GM23338 (cell line): ENCODE measurements at regions not wholly inside any gene's neighbourhood (a gene's known extent, or its start where the extent isn't known, plus 50 kb on each side); places are given as distances from the start of the nearest gene placed in this dataset.

Experiments
- ATAC-seq: fragments of 200-7000 bp; cut with Tn5 transposase; 3 replicates; pipeline ENCODE4 v1.9.1; 2020
- DNase-seq: peaks from one replicate; pipeline ENCODE4 v3.0.0-alpha.2; 2015; ENCODE audit warnings: low spot score
- H2AFZ ChIP-seq: fragments of 200-600 bp; sonication (generic); 2 replicates; pipeline ENCODE4 v1.8.0; 2016; ENCODE audit warnings: antibody characterized with exemption, mild to moderate bottlenecking, moderate library complexity
- H3F3A ChIP-seq: fragments of 200-600 bp; sonication (generic); replicated peaks from 2 replicates; pipeline ENCODE4 v1.8.0; 2017; ENCODE audit warnings: antibody characterized with exemption, mixed run types, low read depth
- H3K27ac ChIP-seq: fragments of 200-600 bp; sonication (generic); 2 replicates; pipeline ENCODE4 v1.6.1; 2016; ENCODE audit warnings: low read depth
- H3K27me3 ChIP-seq: fragments of 200-600 bp; sonication (generic); 2 replicates; pipeline ENCODE4 v1.8.0; 2016; ENCODE audit warnings: mild to moderate bottlenecking, mixed run types, moderate library complexity; ENCODE audit not compliant: insufficient read depth
- H3K36me3 ChIP-seq: fragments of 200-600 bp; sonication (generic); 2 replicates; pipeline ENCODE4 v1.8.0; 2016; ENCODE audit warnings: mild to moderate bottlenecking; ENCODE audit not compliant: insufficient read depth
- H3K4me1 ChIP-seq: fragments of 200-600 bp; sonication (generic); 2 replicates; pipeline ENCODE4 v1.8.0; 2016; ENCODE audit warnings: mild to moderate bottlenecking, moderate library complexity; ENCODE audit not compliant: insufficient read depth
- H3K4me2 ChIP-seq: fragments of 200-600 bp; sonication (generic); 2 replicates; pipeline ENCODE4 v1.7.1; 2017; ENCODE audit warnings: mixed run types
- H3K4me3 ChIP-seq: fragments of 200-600 bp; sonication (generic); 2 replicates; pipeline ENCODE4 v1.6.1; 2016; ENCODE audit warnings: mixed run types
- H3K79me2 ChIP-seq: fragments of 200-600 bp; sonication (generic); replicated peaks from 2 replicates; pipeline ENCODE4 v1.8.0; 2017; ENCODE audit warnings: mild to moderate bottlenecking; ENCODE audit not compliant: insufficient read depth
- H3K9me2 ChIP-seq: fragments of 200-600 bp; sonication (generic); 2 replicates; pipeline ENCODE4 v1.8.0; 2017; ENCODE audit not compliant: insufficient read depth
- H4K20me1 ChIP-seq: fragments of 200-600 bp; sonication (generic); replicated peaks from 2 replicates; pipeline ENCODE4 v1.8.0; 2017; ENCODE audit warnings: mild to moderate bottlenecking; ENCODE audit not compliant: insufficient read depth
- H3K27ac Mint-ChIP-seq: 2 replicates; pipeline ENCODE4 v1.8.0; 2020; ENCODE audit warnings: inconsistent platforms, mild to moderate bottlenecking, moderate library complexity, mixed read lengths
- H3K27me3 Mint-ChIP-seq: 3 replicates; pipeline ENCODE4 v1.8.0; 2022; ENCODE audit warnings: low read depth, mild to moderate bottlenecking, moderate library complexity, mixed read lengths, inconsistent platforms; ENCODE audit not compliant: insufficient read depth, poor library complexity
- H3K36me3 Mint-ChIP-seq: 3 replicates; pipeline ENCODE4 v1.8.0; 2021; ENCODE audit warnings: low read depth, mild to moderate bottlenecking, inconsistent platforms, moderate library complexity, mixed read lengths
- H3K4me1 Mint-ChIP-seq: 3 replicates; pipeline ENCODE4 v1.8.0; 2020; ENCODE audit warnings: mild to moderate bottlenecking, inconsistent platforms, mixed read lengths
- H3K4me3 Mint-ChIP-seq: 3 replicates; pipeline ENCODE4 v1.8.0; 2021; ENCODE audit warnings: moderate library complexity, mild to moderate bottlenecking, inconsistent platforms, mixed read lengths
- H3K9me3 Mint-ChIP-seq: 3 replicates; pipeline ENCODE4 v1.8.0; 2020; ENCODE audit warnings: moderate library complexity, mild to moderate bottlenecking, inconsistent platforms, mixed read lengths
- CREB1 ChIP-seq: fragments of 250-450 bp; sonication (Bioruptor Pico); IDR thresholded peaks from 2 replicates; pipeline ENCODE4 v1.5.0; 2020; ENCODE audit warnings: low read depth, mild to moderate bottlenecking, moderate library complexity
- EZH2 ChIP-seq: fragments of 200-600 bp; sonication (generic); IDR thresholded peaks from one replicate; pipeline ENCODE4 v1.8.0; 2017; ENCODE audit warnings: antibody characterized with exemption, mild to moderate bottlenecking, low read depth; ENCODE audit not compliant: unreplicated experiment
- EZH2phosphoT487 ChIP-seq: fragments of 200-600 bp; sonication (generic); IDR thresholded peaks from one replicate; pipeline ENCODE4 v1.8.1; 2018; ENCODE audit warnings: antibody characterized with exemption; ENCODE audit not compliant: unreplicated experiment
- JUNB ChIP-seq: IDR thresholded peaks from one replicate; pipeline ENCODE4 v1.6.1; 2016; ENCODE audit warnings: antibody characterized with exemption; ENCODE audit not compliant: unreplicated experiment
- NANOG ChIP-seq: IDR thresholded peaks from 2 replicates; pipeline ENCODE4 v1.6.1; 2016; ENCODE audit warnings: antibody characterized with exemption, borderline replicate concordance
- POLR2AphosphoS5 ChIP-seq: IDR thresholded peaks from 2 replicates; pipeline ENCODE4 v1.6.1; 2016; ENCODE audit warnings: antibody characterized with exemption, low read depth
- STAT1 ChIP-seq: IDR thresholded peaks from one replicate; pipeline ENCODE4 v1.6.1; 2016; ENCODE audit warnings: antibody characterized with exemption; ENCODE audit not compliant: unreplicated experiment
- ZNF114 ChIP-seq: fragments of 250-450 bp; sonication (Bioruptor Pico); IDR thresholded peaks from 2 replicates; pipeline ENCODE4 v1.5.0; 2020; ENCODE audit warnings: mild to moderate bottlenecking, moderate library complexity
- ZNF331 ChIP-seq: fragments of 250-450 bp; sonication (Bioruptor Pico); IDR thresholded peaks from 2 replicates; pipeline ENCODE4 v1.5.0; 2020; ENCODE audit warnings: low read depth, mild to moderate bottlenecking, moderate library complexity
- TF ChIP-seq, protein P1 (sequence below): IDR thresholded peaks from 2 replicates; pipeline ENCODE4 v1.6.1; 2016; ENCODE audit warnings: antibody characterized with exemption
- TF ChIP-seq, protein P2 (sequence below): IDR thresholded peaks from one replicate; pipeline ENCODE4 v1.6.1; 2018; ENCODE audit warnings: antibody characterized with exemption; ENCODE audit not compliant: unreplicated experiment
- TF ChIP-seq, protein P3 (sequence below): fragments of 250-450 bp; sonication (Bioruptor Pico); IDR thresholded peaks from 2 replicates; pipeline ENCODE4 v1.5.0; 2020; ENCODE audit warnings: mild to moderate bottlenecking, moderate library complexity
- TF ChIP-seq, protein P4 (sequence below), 2 experiments: fragments of 200-600 bp in 1 of 2; sonication (generic) in 1 of 2; conservative IDR thresholded peaks; 2 replicates each; pipeline versions ENCODE4 v1.5.1 to v1.6.1; 2016 to 2017; ENCODE audit warnings: antibody characterized with exemption in 2 of 2, low read depth in 2 of 2, mild to moderate bottlenecking in 2 of 2, moderate library complexity in 1 of 2

DNA sequence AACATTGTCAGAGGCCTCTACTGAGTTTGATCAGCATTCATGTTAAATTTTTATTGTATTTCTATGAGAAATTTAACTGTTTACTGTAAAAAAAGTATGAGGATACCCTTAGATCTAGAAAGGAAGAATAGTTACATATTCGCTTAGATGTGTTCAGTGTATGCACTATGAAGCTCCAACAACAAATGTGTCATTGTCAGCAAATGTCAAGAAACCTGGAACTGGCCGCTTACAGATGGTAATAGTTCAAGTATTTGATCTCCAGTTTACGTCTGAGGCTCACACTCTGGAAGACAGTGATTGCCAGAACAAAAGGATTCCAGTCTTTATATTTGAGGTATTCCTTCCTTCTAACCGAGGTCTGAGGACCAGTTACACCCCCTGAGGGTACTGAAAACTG lies 921.2 kb upstream of the LRRTM1 start:
- Histone ChIP-seq H3K36me3 (no peaks in the 10 kb centered on the region), H3K27ac (no peak overlapping the region), H3K9me2 (no peaks in the 10 kb centered on the region; the same call in 1 of the 2 replicates), H4K20me1 (no peaks in the 10 kb centered on the region), H3K79me2 (no peaks in the 10 kb centered on the region), H2AFZ (no peak overlapping the region), H3F3A (no peaks in the 10 kb centered on the region), H3K4me3 (no peak overlapping the region), H3K27me3 (no peaks in the 10 kb centered on the region), H3K4me1 (no peaks in the 10 kb centered on the region), H3K4me2 (no peak overlapping the region)
- peak; percentile 6 for DNase-seq
- no peak for TF ChIP-seq POLR2AphosphoS5
- TF ChIP-seq, protein P1, sequence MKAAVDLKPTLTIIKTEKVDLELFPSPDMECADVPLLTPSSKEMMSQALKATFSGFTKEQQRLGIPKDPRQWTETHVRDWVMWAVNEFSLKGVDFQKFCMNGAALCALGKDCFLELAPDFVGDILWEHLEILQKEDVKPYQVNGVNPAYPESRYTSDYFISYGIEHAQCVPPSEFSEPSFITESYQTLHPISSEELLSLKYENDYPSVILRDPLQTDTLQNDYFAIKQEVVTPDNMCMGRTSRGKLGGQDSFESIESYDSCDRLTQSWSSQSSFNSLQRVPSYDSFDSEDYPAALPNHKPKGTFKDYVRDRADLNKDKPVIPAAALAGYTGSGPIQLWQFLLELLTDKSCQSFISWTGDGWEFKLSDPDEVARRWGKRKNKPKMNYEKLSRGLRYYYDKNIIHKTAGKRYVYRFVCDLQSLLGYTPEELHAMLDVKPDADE: no peak
- TF ChIP-seq, protein P2, sequence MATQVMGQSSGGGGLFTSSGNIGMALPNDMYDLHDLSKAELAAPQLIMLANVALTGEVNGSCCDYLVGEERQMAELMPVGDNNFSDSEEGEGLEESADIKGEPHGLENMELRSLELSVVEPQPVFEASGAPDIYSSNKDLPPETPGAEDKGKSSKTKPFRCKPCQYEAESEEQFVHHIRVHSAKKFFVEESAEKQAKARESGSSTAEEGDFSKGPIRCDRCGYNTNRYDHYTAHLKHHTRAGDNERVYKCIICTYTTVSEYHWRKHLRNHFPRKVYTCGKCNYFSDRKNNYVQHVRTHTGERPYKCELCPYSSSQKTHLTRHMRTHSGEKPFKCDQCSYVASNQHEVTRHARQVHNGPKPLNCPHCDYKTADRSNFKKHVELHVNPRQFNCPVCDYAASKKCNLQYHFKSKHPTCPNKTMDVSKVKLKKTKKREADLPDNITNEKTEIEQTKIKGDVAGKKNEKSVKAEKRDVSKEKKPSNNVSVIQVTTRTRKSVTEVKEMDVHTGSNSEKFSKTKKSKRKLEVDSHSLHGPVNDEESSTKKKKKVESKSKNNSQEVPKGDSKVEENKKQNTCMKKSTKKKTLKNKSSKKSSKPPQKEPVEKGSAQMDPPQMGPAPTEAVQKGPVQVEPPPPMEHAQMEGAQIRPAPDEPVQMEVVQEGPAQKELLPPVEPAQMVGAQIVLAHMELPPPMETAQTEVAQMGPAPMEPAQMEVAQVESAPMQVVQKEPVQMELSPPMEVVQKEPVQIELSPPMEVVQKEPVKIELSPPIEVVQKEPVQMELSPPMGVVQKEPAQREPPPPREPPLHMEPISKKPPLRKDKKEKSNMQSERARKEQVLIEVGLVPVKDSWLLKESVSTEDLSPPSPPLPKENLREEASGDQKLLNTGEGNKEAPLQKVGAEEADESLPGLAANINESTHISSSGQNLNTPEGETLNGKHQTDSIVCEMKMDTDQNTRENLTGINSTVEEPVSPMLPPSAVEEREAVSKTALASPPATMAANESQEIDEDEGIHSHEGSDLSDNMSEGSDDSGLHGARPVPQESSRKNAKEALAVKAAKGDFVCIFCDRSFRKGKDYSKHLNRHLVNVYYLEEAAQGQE: no peak
- no peak for TF ChIP-seq ZNF331 (CRISPR knock-in tag)
- no peak for TF ChIP-seq JUNB
- TF ChIP-seq EZH2phosphoT487: no peak
- no peak for TF ChIP-seq EZH2
- TF ChIP-seq NANOG: no peak
- TF ChIP-seq CREB1 (CRISPR knock-in tag): no peak
- TF ChIP-seq, protein P3, sequence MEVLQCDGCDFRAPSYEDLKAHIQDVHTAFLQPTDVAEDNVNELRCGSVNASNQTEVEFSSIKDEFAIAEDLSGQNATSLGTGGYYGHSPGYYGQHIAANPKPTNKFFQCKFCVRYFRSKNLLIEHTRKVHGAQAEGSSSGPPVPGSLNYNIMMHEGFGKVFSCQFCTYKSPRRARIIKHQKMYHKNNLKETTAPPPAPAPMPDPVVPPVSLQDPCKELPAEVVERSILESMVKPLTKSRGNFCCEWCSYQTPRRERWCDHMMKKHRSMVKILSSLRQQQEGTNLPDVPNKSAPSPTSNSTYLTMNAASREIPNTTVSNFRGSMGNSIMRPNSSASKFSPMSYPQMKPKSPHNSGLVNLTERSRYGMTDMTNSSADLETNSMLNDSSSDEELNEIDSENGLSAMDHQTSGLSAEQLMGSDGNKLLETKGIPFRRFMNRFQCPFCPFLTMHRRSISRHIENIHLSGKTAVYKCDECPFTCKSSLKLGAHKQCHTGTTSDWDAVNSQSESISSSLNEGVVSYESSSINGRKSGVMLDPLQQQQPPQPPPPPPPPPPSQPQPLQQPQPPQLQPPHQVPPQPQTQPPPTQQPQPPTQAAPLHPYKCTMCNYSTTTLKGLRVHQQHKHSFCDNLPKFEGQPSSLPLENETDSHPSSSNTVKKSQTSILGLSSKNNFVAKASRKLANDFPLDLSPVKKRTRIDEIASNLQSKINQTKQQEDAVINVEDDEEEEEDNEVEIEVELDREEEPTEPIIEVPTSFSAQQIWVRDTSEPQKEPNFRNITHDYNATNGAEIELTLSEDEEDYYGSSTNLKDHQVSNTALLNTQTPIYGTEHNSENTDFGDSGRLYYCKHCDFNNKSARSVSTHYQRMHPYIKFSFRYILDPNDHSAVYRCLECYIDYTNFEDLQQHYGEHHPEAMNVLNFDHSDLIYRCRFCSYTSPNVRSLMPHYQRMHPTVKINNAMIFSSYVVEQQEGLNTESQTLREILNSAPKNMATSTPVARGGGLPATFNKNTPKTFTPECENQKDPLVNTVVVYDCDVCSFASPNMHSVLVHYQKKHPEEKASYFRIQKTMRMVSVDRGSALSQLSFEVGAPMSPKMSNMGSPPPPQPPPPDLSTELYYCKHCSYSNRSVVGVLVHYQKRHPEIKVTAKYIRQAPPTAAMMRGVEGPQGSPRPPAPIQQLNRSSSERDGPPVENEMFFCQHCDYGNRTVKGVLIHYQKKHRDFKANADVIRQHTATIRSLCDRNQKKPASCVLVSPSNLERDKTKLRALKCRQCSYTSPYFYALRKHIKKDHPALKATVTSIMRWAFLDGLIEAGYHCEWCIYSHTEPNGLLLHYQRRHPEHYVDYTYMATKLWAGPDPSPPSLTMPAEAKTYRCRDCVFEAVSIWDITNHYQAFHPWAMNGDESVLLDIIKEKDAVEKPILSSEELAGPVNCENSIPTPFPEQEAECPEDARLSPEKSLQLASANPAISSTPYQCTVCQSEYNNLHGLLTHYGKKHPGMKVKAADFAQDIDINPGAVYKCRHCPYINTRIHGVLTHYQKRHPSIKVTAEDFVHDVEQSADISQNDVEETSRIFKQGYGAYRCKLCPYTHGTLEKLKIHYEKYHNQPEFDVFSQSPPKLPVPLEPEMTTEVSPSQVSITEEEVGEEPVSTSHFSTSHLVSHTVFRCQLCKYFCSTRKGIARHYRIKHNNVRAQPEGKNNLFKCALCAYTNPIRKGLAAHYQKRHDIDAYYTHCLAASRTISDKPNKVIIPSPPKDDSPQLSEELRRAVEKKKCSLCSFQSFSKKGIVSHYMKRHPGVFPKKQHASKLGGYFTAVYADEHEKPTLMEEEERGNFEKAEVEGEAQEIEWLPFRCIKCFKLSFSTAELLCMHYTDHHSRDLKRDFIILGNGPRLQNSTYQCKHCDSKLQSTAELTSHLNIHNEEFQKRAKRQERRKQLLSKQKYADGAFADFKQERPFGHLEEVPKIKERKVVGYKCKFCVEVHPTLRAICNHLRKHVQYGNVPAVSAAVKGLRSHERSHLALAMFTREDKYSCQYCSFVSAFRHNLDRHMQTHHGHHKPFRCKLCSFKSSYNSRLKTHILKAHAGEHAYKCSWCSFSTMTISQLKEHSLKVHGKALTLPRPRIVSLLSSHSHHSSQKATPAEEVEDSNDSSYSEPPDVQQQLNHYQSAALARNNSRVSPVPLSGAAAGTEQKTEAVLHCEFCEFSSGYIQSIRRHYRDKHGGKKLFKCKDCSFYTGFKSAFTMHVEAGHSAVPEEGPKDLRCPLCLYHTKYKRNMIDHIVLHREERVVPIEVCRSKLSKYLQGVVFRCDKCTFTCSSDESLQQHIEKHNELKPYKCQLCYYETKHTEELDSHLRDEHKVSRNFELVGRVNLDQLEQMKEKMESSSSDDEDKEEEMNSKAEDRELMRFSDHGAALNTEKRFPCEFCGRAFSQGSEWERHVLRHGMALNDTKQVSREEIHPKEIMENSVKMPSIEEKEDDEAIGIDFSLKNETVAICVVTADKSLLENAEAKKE (CRISPR knock-in tag): no peak
- no peak for TF ChIP-seq STAT1
- TF ChIP-seq, protein P4, sequence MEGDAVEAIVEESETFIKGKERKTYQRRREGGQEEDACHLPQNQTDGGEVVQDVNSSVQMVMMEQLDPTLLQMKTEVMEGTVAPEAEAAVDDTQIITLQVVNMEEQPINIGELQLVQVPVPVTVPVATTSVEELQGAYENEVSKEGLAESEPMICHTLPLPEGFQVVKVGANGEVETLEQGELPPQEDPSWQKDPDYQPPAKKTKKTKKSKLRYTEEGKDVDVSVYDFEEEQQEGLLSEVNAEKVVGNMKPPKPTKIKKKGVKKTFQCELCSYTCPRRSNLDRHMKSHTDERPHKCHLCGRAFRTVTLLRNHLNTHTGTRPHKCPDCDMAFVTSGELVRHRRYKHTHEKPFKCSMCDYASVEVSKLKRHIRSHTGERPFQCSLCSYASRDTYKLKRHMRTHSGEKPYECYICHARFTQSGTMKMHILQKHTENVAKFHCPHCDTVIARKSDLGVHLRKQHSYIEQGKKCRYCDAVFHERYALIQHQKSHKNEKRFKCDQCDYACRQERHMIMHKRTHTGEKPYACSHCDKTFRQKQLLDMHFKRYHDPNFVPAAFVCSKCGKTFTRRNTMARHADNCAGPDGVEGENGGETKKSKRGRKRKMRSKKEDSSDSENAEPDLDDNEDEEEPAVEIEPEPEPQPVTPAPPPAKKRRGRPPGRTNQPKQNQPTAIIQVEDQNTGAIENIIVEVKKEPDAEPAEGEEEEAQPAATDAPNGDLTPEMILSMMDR (conservative IDR thresholded peaks at IDR 0.05; ENCODE audit: low read depth in 2 of 2): no peak
- TF ChIP-seq ZNF114 (CRISPR knock-in tag): no peak
- no peaks in the 10 kb centered on the region; the same call in 2 of the 3 replicates for H3K9me3 Mint-ChIP-seq
- H3K4me3 Mint-ChIP-seq: no peak overlapping the region
- no peaks in the 10 kb centered on the region for H3K4me1 Mint-ChIP-seq
- no peaks in the 10 kb centered on the region for H3K36me3 Mint-ChIP-seq
- no peaks in the 10 kb centered on the region for H3K27me3 Mint-ChIP-seq
- ATAC-seq: no peak
- H3K27ac Mint-ChIP-seq: no peak overlapping the region
